Epidermal melanocyte (primary cell): ENCODE measurements at regions not wholly inside any gene's neighbourhood (a gene's known extent, or its start where the extent isn't known, plus 50 kb on each side); places are given as distances from the start of the nearest gene placed in this dataset.

Experiments used
- DNase-seq: peaks from one replicate; pipeline ENCODE4 v3.0.0; 2011; ENCODE audit warnings: low spot score; ENCODE audit not compliant: insufficient read length

DNA sequence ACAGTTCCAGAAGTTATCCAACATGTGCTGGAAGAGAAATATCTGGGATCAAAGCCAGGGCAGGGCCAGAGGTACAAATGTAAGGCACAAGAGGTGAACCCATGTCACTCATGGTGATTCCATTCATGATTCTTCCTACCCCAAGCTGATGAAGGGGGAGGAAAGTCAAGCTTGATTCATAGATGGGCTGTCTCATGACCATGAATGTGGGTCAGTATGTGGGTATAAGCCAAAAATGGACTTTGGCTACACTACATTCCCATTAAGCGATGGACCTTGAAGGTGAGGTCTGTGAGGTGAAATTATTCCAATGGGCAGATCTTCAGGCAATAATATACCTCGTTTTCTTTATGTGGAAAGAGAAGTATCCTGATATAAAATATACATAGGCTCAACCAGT is 217.1 kb downstream of the BTG1 start:
- no peak for DNase-seq

DNA sequence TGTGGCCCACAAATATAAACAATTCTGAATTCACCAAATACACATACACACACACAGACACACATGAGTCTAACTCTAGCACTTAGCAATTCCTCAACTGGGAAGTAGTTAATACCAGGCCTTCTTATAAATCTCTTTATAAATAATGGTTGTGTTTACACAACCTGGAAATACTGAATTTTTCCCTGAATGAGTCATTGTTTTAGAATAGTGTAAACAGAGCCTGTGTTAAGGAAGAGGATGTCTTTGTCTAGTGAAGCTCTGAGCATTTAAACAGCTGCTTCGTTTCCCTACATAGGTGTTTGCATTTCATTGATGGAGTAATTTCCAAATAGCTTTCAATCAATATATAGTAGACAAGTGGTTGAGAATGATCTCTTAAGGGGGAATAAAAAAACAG is 218.8 kb downstream of the BTG1 start:
- DNase-seq = no peak

DNA sequence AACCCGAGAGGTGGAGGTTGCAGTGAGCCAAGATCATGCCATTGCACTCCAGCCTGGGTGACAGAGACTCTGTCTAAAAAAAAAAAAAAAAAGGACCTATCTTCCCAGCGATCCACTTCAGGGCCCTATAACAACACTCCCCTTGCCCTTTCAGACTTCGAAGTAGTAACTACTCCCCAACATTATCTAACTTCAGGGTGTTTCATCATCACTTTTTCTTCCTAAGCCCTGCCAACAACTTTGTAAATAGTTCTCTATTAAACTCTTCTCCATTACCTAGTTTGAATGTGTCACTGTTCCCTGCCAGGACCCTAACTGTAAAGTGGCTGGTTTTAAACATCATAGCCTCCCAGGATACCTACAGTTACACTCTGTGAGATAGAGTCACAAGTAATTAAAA is 220.8 kb downstream of the BTG1 start:
- no peak for DNase-seq

DNA sequence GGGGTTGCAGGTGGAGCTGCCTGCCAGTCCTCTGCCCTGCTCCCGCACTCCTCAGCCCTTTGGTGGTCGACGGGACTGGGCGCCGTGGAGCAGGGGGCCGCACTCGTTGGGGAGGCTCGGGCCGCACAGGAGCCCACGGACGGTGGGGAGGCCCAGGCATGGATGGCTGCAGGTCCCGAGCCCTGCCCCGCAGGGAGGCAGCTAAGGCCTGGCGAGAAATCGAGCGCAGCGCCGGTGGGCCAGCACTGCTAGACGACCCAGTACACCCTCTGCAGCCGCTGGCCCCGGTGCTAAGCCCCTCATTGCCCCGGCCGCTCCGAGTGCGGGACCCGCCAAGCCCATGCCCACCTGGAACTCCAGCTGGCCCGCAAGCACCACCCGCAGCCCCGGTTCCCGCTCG is 221.8 kb downstream of the BTG1 start:
- no peak for DNase-seq

DNA sequence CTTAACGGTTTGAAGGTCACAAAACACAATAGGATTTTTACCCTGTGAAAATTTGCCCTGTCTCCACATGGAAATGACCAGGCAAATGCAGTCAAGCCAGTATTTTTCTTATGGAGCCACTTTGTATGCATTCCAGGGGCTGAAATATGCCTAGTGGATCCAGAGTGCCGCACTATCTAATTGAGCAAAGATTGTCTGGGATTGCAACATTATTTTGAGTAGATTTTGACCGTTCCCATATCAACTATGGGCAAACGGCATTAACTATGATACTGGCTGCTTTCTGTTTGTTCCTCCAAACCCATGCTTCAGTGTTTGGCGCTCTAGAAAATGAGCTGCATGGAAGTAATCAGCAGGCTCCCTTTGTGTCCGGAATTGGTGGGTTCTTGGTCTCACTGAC is 223.0 kb downstream of the BTG1 start:
- DNase-seq = no peak

DNA sequence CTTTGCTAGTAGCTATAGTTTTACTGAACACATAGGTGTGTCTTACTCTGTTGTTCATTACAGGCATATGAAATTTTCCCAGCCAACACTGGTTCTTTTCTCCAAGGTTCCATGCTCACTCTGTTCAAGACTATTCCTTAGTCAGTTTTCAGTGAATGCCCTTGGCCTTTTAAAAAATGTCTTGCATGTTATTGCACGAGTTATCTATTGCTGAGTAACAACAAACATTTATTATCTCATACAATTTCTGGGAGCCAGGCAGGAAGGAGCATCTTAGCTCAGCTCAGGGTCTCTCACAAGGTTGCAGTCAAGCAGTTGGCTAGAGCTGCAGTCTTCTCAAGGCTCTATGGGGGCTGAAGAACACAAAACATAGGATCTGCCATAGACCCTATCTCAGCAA is 223.5 kb downstream of the BTG1 start:
- DNase-seq = no peak

DNA sequence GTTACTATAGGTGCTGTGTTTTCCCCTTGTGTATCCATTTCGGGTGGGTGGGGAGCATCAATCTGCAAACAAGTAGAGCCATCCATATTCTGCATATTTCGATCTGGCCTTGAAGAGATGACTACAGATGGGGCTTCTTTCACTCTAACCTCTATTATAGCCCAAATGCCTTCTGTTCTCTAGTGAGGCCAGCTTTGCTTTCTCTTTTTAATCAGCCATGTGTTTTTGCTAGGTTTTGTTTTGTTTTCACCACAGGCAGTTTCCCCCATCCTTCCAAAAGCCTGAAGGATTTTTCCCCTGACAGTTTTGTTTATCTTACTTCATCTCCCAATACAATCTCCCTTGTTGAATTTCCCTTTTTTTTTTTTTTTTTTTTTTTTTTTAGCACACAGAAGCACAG is 224.1 kb downstream of the BTG1 start:
- no peak for DNase-seq

DNA sequence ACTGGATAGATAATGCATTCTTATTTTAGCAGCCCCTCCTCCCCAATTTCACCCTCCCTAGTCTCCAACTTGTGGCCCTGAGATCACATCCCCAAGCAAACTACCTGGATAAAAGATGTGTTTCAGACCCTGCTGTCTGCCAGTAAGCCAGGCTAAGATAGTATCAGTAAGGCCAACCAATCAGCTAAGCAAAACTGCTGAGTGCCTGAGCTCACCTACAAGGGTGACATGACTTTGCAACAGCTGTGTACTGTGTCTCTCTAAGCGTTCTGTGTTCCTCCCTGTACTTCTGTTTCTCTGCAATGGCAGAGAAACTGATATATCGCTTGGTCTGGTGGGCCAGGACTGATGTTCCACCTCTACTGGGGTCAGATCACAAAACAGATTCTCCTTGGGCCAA is 224.9 kb downstream of the BTG1 start:
- no peak for DNase-seq

DNA sequence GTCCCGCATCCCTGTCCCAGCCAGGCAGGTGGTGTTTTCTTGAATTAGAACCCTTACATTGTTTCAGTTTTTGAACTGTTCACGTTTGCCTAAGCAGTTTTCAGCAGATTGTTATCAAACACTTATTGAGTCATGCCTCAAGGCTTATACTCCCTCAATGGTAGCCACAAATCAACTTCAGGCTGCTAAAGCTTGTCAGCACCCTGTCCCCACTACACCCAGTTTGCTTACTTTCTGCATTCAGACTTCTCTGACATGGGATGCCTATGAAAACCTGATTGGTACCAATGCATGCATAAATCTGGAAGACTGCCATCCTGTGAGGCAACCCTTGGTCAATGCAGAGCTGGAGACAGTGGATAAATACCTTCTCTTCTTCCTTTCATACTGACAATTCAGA is 225.4 kb downstream of the BTG1 start:
- no peak for DNase-seq

DNA sequence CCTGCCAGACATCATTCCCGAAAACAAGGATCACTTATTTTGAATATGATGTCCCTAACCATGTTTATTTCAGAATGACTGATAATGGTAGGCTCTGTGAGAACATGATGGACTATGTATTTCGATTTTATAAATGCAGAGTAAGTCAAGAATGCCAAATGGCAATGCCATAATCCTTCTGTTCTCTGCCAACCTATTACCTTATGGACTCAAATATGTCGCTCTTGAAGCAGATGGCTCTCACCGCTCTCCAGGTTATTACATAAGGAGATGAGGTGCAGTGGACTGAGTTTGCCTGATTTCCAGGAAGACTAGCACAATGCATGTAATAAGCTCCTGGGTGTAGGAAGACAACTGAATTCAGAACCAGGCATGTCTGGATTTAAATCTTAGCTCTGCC is 227.2 kb downstream of the BTG1 start:
- no peak for DNase-seq

DNA sequence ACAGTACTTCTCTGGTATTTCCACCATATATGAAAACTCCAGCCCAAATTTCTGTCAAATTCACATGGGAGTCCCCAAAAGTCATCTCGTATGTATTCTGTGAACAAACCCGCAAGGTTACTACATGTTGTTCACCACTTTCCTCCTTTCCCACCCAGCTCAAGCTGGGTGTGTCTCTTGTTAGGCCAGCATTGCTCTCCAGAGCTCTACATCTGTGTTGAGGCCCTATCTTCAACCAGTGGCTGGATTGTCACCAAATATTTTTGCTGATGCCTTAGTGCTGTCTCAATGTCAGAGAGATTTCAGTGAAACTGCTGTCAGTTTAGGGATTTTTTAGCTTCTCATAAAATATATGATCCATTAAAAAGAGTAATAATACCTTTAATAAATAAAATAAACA is 230.9 kb downstream of the BTG1 start:
- DNase-seq = no peak

DNA sequence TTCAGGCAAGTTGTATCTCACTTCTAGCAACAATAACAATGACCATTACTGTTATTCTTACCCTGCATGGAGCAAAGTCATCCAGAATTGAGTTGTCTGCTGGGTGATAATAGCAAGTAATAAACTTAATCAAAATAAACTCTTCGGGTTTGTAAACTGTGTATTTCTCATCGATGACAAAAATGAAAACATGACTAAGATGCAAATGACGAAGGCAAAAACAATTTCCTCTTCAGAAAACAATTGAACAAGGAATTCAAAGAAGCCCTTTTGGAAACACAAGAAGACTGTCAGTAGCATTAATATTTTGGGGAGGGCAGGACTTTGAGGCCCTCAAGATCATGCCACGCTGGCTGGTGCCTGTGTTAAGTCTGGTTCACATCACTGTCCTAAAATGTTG is 232.0 kb downstream of the BTG1 start:
- DNase-seq = no peak

DNA sequence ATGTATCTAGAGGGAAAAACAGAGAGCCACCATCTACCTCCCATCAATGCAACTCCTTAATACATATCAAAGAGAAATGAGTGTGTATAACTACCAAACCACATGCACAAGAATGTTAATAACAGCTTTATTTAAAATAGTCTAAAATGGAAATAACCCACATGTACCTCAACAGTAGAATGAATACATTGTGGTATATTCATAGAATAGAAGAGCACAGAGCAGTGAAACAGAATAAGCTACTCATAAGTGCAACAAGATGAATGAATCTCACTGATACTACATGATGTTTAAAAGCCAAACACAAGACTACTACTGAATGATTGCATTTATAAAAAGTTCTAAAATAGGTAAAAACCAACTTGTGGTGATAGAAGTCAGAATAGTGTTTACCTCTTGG is 232.5 kb downstream of the BTG1 start:
- no peak for DNase-seq

DNA sequence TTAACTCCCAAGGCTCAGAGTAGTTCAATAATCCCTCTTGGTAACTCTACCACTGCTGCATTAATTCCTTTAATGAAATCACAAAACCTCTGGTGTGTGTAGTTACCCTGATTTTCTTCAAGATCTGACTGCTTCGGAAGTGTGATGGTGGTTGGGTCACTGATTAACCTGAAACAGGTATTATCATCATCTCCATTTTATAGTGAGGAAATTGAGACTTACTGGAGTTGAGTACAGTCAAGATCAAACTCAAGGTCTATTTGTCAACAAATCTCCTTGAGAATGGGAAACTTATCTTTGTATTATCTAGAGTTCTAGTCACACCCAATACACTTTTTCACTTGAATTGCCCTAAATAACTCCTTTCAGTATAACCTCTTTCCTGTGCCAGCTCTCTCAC is 233.5 kb downstream of the BTG1 start:
- DNase-seq = no peak

DNA sequence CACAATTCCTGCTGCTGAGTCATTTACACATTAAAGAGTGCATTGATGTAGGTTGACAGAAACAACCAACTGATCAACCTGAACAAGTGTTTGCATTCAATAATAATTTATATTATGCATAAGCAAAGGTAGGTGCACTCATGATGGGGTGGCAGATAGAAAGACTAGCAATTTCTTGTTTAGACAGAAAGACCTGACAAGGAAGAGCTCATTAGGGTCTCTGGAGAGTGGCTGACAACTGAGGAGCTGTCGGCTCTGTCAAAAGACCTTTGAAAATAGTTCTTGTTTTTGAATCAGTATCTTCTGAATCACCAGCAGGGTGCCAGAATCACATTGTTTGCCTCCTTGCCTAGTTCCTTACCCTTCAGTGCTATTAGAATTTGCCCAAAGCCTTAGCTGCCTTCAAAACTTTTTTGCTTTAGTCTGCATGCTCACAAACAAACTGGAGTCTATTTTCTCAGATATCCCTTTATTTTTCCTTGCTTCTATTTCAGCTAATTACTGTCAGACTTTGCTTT is 234.7 kb downstream of the BTG1 start:
- DNase-seq = no peak

DNA sequence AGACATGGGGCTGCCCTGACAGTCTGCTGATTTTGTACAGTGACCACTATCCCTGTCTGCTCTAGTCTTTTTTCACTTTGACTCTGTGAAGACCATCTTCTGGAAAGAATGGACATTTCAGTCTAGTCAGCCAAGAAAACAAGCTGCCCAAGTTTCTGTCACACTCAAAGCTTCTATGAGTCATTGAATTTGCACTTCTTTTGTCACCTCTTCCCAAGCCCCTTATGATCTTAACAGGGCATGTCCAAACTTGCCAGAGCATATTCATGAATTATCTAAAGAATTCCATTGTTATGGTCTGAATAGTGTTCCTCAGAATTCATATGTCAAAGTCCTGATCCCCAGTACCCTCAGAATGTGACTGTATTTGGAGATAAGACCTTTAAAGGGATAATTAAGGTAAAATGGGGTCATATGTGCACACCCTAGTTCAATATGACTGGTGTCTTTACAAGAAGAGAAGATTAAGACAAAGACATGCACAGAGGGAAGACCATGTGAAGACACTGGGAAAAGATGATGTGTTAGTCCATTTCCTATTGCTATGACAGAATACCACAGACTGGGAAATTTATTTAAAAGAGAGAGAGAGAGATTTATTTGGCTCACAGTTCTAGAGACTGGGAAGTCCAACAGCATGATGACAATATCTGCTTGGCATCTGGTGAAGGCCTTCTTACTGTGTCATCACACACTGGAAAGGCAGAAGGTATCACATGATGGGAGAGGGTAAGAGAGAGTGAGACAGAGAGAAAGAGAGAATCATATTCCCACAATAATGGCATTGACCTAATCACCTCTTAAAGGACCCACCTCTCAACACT is 242.6 kb downstream of the BTG1 start:
- no peak for DNase-seq

DNA sequence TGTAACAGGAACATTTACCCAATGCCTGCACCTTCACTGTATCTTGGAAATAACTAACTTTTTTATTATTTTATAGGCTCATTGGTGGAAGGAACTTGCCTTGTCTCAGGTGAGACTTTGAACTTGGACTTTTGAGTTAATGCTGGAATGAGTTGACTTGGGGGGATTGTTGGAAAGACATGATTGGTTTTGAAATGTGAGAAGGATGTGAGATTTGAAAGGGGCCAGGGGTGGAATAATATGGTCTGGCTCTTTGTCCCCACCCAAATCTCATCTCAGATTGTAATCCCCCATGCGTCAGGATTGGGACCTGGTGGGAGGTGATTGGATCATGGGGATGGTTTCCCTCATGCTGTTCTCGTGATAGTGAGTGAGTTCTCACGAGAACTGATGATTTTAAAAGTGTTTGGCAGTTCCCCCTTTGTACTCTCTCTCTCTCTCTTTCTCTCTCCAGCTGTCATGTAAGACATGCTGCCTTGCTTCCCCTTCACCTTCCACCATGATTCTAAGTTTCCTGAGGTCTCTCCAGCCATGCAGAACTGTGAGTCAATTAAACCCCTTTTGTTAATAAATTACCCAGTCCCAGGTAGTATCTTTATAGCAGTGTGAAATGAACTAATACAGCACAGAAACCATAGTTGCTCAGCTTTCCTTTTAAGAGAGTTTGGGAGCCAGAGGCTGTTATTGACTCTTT is 244.1 kb downstream of the BTG1 start:
- no peak for DNase-seq

DNA sequence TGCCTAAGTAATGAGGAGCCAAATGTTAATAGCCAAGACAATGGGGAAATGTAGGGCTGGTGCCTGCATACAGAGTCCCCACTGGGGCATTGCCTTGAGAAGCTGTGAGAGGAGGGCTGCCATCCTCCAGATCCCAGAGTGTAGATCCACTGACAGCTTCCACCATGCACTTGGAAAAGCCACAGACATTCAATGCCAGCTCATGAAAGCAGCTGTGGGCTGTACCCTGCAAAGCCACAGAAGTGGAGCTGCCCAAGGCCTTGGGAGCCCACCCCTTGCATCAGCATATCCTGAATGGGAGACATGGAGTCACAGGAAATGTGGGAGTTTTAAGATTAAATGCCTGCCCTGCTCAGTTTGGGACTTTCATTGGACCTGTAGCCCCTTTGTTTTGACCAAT is 244.7 kb downstream of the BTG1 start:
- no peak for DNase-seq

DNA sequence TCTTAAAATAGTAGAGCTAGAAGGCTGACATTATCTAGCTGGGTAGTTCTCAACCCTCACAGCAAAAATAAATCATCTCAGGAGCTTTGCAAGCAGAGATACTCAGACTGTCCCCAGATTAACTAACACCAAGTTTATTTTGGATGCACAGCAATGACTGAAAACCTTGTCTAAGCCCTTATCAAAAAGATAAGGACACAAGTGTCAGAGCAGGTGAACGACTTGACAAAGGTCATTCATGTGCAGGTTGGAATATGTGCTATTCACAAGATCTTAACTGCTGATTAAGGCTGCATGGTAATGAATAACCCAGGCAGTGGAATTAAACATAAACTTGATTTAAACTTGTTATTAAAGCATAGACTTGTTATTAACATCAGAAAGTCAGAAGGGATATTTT is 246.6 kb downstream of the BTG1 start:
- no peak for DNase-seq

DNA sequence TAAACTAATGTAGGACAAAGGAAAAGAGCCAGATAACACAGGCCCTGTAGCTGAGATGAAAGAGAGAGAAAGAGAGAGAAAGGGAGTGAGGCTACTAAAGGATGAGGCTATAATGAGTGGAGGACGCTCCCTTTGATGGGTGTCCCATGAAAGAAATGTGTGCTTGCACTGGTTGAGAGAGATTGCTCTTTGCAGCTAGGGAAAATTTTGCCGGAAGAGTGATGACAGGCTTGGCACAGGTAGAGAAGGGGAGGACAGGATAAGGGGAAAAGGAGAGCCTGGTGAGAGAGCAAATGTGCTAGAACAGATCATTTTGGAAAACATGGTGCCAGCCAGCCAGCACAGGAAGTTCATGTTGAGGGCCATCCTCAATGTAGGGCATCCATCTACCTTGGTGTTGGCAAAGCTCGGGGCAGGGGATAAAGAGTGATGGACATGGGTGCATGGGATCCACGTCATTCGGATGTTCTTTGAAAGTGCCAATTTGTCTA is 248.6 kb downstream of the BTG1 start:
- DNase-seq = no peak

DNA sequence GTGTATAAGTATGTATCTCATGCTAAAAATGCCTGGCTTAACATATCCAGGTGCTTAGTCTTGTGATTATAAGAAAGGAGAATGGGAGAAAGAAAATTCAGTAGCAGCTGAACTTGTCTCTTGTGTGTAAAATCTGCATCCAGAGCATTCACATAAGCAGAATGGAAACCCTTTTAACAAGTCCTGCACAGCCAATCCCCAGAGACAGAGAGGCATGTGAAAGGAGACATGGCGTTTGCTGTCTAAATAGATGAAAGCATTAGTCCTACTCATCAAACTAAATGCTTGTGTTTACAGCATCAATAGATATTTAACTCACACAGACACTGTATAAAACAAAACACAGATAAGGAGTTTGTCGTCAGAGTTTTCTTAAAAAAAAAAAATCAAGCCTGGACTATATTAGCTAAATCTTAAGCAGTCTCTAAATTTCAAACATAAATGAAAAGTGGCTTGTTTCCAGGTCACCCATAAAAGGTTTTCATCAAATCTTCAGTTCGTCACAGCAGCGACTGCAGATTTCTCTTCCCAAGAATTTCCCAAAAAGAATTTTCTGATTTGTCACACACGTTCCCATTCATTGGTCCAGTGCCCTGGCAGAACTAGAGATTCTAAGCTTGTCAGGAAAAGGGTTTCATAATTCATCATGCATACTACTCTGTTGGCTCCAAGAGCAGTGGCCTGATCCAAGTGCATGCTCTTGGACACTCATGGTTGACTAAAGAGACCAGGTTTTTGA is 249.2 kb downstream of the BTG1 start:
- DNase-seq = no peak

DNA sequence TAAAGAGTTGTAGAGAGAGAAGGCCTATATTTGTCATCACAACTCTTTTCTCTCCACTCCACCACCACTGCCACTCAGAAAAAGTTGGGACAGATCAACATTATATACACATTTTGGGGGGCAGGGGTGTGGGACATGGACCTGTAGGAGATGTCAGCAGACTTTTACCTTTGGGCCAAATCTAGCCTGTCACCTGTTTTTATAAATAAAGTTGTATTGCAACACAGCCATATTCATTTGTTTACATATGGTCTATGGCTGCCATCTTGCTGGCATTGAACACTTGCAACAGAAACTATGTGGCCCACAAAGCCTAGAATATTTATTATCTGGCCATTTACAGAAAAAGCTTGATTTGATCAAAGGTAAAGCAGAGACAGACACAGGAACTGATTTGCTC is 250.7 kb downstream of the BTG1 start:
- DNase-seq = no peak
